ENCODE measurements at regions not wholly inside any gene's neighbourhood (a gene's known extent, or its start where the extent isn't known, plus 50 kb on each side); places are given as distances from the start of the nearest gene placed in this dataset.
"Not testable (repeated sequence)": the region's sequence is repeated elsewhere in the genome, so short reads cannot be mapped to it uniquely, and the experiment has no call there.

DNA sequence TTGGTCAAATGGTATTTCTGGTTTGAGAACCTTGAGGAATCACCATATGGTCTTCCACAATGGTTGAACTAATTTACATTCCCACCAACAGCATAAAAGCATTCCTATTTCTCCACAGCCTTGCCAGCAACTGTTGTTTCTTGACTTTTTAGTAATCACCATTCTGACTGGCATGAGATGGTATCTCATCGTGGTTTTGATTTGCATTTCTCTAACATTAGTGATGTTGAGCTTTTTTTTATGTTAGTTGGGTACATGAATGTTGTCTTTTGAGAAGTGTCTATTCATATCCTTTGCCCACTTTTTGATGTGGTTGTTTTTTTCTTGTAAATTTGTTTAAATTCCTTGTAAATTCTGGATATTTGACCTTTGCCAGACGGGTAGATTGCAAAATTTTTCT lies 679.7 kb downstream of the METTL15 start:
- not testable (repeated sequence) for DNase-seq

DNA sequence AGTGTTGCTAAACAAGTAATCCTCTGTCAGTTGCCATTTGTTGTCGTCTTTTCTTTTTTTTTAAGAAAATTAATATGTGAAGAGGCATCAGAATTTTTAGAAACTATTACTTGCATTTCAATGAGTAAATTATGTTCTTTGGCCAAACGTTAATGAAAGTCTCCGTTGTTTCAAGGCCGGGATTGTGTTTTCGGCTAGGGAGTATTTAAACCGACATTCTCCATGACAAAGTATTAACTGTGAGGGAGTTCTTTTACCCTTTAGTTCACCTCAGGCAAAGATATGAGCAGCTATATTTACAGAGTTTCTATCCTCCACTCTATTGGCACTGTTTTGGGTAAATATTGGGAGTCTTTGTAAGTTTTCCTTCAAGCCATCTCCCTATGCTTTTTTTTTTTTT lies 668.9 kb downstream of the METTL15 start:
- DNase-seq = no peak

DNA sequence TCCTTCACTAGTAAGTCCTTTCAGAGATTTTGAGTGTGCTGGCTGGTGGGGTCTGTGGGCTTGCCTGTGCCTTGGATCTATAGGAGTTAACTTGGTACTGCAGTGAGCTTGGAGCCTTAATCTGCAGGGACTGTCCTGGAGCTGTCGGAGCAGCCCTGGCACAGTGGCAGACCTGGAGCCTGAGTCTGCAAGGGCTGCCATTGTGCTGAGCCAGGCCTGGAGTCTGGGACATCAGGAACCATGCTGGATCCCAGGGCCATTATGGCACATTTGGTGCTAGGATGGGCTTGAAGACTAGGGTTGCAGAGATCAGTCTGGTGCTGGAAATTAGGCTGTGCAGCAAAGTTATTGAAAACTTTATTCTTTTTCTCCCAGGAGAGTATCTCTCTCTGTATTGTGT lies 665.4 kb downstream of the METTL15 start:
- DNase-seq = no peak

- DNase-seq = no peak
These were observed 662.6 kb downstream of the METTL15 start for GRCh38 chr11:28770806-28771205.

GRCh38 chr11:28767574-28767973 lies 659.4 kb downstream of the METTL15 start:
- no peak for DNase-seq

DNA sequence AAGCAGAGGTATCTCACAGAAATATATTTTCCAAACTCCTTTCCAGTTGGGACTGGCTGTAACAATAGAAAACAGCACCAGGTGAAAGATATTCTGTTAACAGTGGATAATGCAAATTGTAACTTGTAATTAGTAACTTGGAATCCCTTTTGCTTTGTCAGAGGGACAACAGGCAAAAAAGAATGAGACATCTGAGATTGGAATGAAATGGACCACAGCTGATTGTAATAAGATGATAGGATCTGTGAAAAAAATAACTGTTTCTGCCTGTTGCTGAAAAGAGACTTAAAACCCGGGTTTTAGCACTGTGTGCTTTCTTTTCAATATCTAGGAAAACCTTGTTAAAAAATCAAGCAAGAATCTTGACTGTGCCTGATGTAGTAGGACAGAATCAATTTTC lies 655.7 kb downstream of the METTL15 start:
- no peak for DNase-seq

- no peak for DNase-seq
These were observed 655.0 kb downstream of the METTL15 start for GRCh38 chr11:28763151-28763550.

DNA sequence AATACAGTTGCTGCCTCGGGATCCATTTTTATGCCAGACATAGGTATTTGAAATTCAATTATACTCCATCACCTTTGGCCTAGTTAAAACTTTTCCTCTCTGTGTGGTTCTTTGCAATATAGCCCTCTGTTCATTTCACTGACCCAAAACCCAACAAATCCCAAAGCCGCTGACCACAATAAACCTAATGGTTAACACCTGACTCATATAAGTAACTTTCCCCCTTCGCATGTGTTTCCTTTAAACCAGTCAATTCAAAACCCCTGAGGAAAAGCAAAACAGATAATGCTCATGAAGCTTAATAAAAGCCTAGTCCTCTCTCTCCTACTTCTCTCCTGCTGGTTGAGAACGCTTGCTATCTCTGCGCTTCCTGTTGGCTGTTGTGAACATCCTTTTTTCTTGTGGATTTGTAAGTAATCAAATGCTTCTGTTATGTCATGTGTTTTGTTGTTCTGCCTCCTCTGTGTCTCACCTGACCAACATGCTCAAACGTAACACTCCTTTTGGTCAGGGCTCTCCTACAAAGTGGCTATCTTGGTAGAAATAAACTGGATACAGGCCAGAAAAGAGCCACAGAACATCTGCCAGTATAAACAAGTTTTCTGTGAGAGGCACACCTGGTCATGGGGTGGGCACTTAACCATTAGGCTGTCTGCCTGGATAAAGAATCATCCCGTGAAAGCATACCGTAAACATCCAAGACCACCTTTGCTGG lies 652.6 kb downstream of the METTL15 start:
- DNase-seq = no peak

GRCh38 chr11:28759311-28759710 lies 651.1 kb downstream of the METTL15 start:
- no peak for DNase-seq

DNA sequence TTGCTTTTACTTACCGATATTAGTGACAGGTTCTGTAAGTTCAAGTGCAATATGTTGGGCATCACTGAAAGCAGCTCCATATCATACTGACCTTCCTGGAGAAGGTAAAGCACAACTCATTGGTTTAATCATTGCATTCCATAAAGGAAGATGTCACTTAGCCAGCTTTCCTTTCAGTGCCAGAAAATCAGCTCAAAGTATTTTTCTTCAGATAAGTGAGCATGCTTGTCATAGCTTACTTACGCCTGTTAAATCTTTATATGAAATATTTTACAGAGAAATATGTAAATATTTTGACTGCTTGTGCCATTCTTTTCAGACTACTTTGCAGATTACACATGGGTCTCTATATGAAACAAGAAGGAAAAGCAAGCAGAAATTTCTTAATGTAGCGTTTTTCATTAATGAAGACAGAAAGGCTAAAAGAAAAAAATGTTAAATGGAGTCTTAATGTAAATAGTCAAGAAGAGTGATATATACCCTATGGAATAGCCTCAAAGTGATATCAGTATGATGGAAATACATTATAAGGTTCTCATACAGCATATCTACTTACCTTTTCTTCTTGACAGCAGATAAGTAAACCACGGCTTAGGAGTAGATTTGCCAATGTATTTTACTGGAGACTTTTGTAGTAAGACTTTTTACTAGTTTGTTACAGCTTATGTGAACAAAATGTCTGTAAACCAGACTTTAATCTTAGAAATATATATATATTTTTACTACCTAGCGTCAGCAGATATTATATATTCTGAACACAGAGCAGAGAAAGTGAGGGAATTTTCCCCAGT lies 649.7 kb downstream of the METTL15 start:
- no peak for DNase-seq

DNA sequence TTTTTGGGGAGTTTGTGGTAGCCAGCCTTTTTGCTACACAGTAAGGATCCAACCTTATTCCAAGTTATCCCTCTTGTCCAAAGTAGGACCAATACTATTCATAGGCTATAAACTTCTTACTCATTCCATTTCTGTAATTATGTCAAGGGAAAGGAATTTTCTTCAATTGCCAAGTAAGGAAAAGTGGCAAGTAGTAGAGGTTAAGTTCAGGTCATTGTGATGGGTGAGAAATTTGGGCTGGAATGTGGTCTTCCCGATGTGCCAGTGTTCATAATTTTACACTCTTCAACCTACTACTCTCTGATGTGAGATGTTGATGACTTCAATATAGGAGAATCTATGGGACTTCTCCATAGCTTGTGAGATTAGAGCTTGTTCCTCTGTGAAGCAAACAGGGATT lies 648.8 kb downstream of the METTL15 start:
- no peak for DNase-seq

GRCh38 chr11:28743061-28743550 lies 634.9 kb downstream of the METTL15 start:
- no peak for DNase-seq

- no peak for DNase-seq
These were observed 631.5 kb downstream of the METTL15 start for GRCh38 chr11:28739489-28740280.

DNA sequence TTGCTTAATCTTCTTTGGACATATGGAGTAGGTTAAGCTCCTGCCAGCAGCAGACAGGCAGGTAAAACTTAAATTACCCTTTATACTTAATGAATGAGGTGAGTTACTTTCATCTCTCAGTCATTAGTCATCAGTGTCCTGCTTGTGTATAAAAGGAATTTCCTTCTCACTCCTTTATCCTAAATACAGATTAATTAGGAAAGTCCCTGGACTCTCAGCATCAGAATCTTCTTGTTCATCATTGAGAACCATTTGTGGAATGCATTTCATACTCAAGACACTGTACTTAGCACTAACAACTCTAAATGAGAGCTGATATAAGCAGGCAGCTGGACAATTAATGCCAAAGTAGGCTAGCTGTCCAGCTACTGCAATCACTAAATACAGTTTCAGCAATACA lies 630.4 kb downstream of the METTL15 start:
- no peak for DNase-seq

DNA sequence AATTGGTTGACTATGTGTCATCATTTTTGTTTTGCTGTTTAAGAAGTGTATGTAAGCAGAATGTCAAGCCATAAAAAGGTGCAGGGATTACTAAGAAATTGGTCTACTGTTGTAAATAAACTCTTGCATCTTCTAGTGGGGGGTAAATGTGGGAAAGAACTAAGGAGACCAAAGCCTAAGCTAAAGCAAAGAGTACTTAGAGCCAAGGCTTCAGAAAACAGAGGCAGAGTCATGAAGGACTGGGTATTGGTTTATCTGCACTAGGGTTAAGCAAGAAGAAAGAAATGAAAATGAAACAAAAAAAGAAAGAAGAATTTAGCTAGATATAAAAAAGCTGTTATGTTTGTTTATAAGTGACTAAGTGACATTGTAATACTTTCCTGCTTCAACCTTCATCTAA lies 628.1 kb downstream of the METTL15 start:
- DNase-seq = no peak

GRCh38 chr11:28735511-28735910 lies 627.3 kb downstream of the METTL15 start:
- DNase-seq = no peak

GRCh38 chr11:28730889-28731288 lies 622.7 kb downstream of the METTL15 start:
- no peak for DNase-seq

GRCh38 chr11:28730336-28730735 lies 622.1 kb downstream of the METTL15 start:
- peak; percentile 20 for DNase-seq

- no peak for DNase-seq
These were observed 621.2 kb downstream of the METTL15 start for GRCh38 chr11:28729339-28729738.

DNA sequence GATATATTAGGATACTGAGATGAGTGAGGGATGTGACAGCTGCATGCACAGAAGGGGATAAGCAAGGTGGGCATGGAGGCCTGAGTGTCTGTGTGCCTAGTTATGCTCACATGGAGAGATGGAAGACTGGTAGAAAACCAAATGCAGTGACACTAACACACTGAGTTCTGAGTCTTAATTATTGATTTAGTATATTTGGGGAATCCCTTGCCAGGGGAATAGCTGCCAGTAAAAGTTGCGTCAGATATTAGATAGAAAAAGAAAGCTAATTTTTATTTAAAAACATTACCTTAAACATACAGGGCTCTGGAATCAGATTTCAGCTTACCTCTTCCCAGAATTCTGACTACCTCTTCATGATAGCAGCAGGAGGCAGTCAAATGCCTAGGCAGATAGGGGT lies 620.5 kb downstream of the METTL15 start:
- no peak for DNase-seq

DNA sequence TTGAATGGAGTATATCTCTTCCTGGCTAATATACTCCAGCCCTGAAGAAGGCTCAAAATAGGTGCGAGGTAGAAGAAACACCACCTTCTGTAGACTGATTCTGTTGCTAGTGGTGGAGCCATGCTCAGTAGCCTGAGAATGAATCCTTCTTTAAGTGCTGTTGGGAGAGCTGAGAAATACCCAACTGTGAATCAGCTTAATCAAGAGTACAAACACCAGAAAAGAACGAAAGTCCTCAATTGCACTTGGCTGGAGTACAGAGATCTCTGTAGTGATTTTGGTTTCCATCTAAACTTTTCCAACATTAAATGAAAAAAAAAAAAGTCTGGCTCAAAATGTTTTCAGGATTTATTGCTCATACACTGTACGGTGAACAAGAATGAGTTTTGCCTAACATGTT lies 619.1 kb downstream of the METTL15 start:
- DNase-seq = no peak

- no peak for DNase-seq
These were observed 618.2 kb downstream of the METTL15 start for GRCh38 chr11:28726432-28726831.

GRCh38 chr11:28715726-28716125 lies 607.5 kb downstream of the METTL15 start:
- no peak for DNase-seq

DNA sequence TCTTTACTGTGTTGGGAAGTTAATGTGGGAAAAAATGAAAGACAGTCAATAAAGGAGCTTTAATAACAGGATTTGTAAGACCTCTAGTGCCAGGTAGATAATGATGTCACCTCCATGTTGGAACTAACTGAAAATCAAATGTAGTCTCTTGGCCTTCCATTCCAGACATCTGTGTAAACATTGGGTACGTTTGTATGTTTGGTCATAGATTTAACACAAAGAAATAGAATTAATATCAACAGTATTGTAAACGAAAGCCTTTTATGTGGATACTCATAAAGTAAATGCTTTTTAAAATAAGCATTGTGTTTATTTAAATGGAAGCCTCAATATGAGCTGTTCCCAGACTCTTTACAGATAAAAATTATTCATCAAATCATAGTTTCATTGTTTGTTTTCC lies 605.7 kb downstream of the METTL15 start:
- no peak for DNase-seq

All from T1000 (cell line).